Activated CD4-positive, alpha-beta T cell treated with anti-CD3 and anti-CD28 coated beads, Interleukin-2, amount 50 U/mL, for 24 hours (primary cell): ENCODE measurements at regions not wholly inside any gene's neighbourhood (a gene's known extent, or its start where the extent isn't known, plus 50 kb on each side); places are given as distances from the start of the nearest gene placed in this dataset.

Experiments used
- DNase-seq, 2 donors: peaks; one replicate each; pipeline ENCODE4 v3.0.0-alpha.2; 2020; ENCODE audit warnings: low read depth in 1 of 2, low spot score in 1 of 2

DNA sequence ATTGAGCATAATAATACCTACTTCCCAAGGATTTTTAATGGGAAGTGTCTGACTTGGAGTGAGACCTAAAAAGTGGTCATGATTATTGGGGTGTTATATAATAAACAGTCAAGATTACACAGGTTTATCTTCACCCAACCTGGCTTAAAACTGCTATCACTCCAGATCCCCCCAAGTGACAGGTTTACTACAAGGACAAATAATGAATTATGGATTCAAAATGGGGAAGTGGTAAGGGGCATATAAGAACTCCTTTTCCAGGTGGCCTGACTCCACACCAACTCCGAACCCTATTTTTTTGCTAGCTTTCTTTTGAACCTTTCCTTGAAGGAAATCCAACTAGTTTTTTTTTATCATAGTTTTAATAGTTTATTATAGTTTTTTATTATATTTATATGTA lies 663.0 kb upstream of the FANCL start:
- DNase-seq = no peak

DNA sequence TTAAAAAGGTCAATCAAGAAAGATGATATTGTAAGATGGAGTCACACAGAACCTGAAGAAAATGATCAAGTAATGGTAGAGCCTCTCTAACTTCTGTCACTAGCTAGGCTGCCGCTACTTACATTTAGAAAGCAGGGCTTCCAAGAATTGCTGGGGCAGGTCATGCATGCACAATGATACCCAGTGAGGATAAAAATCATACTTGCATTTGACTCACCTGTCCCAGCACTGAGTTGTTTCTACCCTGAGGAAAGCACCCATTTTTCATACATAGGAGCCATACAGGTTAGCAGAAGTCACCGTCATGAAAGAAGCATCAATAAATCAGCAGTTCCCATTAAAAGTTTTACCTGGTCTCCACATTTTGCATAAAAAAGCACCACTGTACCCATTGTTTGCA lies 662.3 kb upstream of the FANCL start:
- no peak for DNase-seq

DNA sequence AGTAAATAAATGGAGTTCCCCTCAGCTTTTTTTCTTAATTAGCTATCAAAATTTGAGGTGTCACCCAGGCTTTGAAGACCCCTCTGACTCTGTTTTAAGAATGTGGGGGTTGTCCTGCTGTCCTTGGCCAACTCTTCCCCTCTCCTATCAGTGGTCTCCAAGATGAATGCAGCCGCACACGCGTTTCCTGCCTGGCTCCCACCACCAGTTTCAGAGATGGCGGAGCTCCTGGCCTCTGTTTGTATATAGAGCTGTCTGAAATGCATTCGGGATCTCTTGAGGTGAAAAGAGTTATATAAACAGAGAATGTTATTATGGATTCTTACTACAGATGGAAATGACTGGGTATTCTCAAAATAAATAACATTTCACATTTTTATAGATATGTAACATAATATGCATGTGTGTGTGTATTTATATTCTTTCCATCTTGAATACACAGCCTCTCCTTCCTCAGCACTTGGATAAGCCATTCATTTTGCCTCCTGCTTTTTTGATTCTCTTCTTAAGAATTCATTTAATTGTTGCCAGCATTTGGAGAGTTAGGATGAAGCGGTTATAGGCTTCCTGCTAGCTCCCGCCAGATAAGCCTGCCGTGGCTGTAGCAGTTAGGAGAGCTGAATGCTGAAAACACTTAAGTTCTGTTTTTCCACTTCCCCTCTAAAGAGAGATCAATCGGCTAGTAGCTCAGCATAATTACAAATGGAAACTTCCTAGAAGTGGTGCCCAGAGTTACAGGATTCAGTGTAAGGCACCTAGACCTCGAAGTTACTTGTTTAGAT lies 659.3 kb upstream of the FANCL start:
- DNase-seq = no peak

DNA sequence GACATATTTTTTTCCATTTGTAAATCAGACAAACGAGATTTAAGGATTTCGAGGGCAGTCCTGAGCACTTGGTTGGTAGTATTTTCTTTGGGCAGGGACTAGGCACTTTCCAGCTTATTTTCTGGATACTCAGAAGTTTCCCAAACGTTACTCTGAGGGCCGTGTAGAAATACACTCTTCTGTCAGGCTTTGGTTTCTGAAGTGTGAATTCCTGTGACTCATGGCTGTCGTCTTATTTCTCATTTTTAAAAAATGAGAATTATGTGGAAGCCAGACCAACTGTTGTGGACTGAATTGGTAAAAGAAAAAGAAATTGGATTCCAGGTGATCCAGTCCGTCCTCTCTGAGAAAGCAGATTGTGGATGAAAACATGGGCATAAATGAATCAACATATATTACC lies 658.6 kb upstream of the FANCL start:
- DNase-seq = no peak

DNA sequence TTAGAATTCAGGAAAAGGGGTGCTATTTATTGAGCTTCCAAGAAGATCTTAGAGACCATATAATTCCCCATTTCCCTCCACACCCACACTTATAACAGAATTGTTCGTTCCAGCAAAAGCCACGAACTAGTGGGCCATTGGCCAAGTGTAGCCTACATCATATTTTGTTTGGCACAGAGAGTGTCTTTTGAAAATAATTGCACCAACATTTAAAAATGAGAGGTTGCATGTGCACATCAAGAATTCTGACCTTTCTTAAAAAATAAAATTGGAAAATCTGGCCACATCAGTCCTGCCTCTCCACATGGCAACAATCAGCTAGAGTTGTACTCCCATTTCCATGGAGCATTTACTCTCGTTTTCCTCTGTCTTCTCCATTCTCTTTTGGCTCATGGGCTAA lies 655.5 kb upstream of the FANCL start:
- DNase-seq = no peak

DNA sequence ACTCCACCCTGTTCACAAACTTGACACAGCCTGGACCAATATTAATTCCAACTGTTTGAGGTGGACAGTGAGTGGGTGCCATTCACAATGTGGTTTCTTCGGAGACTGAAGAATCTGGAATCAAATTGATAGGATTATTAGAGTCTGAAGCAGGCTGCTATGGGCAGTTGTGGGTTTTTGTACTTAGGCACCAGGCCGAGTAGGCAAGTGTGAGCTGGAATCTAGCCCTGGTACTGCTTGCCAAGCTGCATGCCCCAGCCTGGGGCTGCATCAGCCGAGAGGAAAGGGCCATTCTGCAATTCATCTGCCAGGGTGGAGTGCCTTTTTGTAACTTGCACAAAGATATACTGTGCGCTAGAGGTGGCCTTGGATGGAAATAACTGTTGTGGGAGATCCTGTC lies 654.7 kb upstream of the FANCL start:
- no peak for DNase-seq

DNA sequence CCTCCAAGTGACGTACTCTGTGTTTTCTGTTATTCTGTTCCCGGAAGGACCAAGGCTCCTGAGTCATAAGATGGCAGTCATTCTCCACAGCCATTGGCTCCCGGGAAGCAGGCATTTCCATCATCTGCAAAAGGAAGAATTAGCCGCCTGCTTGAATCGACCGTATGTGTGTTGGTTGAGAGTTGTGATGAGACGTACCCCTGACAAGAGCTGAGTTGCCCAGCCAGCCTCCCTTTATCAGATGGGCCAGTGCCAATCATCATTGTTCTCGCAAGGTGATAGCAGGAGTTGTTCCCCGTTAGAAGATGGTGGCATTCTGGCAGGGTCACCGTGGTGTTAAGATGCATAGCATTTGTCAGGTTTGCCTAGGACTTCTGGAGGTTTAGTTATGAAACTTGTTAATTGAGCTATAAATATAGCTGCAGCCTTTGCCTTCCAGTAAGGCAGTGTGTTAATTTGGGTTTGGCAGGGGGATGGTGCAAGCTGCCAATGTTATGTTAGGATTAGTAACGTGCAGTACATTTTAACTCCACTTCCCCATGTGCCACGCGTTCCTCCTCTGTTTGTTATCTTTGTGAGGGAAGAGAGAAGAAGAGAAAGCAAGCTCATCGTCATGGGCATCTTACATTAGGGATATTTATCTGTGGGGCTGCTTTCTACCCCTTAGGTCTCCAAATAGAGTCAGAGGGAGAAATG lies 652.7 kb upstream of the FANCL start:
- DNase-seq = no peak

DNA sequence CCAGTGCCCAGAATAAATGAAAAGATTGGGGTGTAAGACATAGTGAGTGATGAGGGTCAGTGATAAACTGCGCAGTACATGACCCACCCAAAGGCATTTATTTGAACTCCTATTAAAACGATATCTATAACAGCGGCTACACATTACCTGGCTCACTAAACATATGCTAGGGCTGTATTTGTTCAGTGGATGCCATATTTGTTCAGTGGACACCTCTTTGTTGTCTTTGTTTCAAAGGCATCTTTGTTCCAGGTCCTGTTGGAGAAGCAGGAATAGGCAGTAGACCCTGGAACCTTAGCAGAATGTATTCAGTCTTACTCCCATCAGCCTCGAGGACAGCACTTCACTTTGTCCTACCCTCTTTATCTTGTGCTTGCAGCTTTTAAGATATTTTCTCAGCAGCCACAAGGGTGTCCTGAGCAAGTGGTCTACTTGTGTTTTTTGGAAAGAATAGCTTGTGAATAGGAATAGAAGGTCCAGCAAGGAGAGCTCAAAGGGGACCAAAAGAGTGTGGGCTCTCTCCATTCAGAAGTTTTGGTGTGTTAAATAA lies 650.8 kb upstream of the FANCL start:
- DNase-seq = no peak

DNA sequence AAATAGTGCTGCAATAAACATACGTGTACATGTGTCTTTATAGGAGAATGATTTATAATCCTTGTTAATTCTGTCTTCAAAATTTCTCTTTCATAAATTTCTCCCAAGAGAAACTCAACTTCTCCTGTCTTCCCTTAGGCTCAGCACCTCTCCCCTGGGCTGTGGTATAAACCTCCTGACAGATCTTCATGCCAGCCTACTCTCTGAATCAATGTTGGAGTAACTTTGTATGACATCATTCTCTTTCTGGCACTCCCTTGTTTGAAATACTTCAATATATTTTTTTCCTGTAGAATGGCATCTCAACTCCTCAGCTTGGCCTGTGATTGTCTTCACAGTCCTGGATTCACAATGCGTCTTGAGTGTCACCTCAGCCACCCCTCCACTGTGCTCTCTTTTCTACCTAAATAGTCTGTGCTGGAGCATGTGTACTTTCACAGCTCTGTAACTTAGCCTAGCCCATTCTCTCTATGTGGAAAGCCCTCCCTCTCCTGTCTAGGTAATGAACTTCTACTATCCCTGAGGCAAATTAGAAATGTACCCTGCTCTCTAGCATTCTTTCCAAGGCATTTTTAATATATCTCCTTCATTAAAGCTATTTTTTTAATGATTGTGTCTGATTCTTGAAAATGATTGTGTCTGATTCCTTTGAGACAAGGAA lies 649.9 kb upstream of the FANCL start:
- DNase-seq = no peak

DNA sequence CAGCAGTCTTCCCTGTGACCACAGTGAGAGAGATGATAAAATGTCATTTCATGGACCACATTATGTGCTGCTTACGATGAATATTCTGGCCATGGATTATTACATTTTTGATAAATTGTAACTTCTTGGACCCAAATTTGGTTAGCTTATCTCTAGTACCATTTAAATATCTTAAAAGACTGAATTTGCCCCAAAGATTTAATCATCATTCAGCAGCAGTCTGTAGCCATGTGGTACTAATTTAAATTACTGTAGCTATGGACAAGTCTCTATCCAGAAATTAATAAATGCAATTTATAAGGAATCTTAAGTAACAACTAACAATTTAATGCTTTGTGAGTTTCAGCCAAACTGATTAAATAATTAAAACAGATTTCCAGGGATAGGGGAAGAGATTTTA lies 644.9 kb upstream of the FANCL start:
- no peak for DNase-seq

DNA sequence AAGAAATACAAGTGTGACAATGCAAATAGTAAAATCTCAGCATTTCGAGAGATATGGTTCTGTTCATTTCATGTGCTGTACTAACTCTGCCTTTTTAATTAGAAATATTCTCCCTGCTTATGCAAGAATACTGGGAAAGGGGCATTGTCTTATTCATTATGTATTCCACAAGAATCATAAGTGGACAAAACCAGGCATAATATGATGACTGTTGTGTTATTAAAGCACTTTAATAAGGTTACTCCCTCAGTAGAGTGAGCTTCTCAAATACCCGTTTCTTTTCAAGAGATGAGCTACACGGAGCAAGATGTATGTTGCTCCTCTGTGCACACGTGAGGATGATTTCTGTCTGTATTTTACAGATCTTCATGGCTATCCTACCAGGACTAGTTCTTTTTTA lies 638.7 kb upstream of the FANCL start:
- DNase-seq = no peak

DNA sequence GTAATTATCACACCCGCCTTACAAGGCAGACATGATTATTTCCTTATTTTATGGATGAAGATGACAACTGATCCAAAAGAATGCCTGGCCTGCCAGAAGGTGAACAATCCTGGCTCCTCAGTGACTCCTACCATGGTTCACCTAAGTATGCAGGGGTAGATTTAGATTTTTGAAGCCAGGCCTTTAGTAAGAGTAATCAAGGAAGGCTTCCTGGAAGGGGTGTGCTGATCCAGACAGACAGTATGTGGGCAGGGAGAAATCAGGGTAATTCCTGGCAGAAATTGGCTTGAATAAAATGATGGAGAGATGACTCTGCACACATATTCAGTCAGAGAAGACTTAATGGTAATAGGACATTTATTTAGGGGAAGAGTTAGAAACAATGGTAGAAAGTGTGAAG lies 637.7 kb upstream of the FANCL start:
- DNase-seq = no peak

DNA sequence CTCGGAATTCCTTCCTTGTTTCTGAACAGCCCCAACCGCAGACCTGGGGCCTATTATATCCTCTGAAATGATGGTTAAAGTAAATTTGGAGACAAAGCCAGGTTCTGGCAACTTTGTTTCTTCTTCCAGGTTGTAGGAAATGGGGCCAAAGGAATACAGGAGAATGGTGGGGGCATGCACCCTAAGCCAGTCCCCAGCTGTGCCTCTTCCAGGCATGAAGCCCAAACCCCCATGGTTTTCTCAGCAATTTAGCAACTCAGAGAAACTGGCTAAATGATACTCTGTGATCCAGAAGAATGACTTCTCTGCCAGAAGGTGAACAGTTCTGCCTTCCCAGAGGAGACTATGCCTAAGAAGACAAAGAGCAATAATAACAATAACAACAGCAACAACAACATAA lies 635.0 kb upstream of the FANCL start:
- no peak for DNase-seq

DNA sequence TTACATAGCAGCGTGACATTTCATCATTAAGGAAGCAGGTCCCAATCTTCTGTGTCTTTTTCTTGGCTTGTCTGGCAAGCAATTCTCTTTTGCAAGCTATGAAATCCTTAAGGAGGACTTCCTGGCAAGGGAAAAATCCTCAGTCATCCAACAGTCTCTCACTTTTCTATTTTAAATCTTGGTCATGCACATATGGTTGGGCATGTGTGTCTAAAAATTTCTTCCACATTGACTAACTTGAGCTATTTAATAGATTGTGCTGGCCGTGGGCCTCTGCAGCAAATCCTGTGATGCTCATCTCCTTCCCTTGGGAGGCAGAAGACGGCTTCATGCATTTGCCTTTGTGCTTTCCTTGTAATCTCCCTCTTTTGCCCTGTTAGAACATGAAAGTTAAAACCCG lies 634.3 kb upstream of the FANCL start:
- no peak for DNase-seq

DNA sequence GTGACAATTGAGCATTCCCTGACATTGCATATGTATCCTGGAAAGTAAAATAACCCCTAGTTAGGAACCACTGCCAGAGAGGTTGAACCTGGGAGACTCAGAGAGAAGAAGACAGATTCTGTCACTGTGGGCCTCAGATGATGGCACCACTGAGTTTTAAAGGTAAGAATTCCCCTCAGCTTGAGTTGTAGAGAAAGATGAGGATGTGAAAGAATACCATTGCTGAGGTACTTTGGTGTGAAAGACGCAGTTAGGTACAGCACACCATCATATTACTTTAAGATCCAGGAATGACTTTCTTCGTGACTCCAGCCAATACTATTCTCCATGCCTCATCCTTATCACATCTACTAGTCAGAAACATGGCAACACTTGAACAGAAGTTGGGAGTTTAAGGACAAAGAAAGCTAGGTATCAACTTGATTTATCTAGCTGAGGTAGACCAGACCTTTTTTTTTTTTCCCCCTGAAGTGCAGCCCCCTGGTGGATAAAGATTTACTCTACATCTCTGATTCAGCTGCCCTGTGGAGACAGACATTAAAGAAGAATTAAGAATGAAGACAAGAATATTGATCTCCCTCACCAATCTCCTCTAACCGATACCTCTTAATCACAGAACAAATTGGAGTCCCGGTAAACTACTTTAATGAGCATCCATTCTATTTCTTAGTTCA lies 630.5 kb upstream of the FANCL start:
- no peak for DNase-seq

DNA sequence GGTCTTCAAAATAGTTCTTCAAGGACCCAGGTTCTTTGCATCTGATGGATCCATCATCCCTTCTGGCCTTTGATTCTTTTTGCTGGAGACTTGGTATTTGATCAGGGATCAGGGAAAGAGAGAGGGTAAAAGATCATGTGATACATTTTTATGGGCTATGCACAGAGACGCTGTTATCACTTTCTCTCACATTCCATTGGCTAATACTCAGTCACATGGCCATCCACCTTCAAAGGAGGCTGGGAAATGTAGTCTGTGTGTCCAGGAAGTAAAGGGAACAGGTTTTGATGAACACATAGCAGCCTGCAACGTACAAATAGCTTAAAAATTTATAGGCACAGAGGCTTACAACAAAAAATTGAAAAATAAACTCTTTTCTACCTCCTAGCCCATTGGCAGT lies 629.6 kb upstream of the FANCL start:
- no peak for DNase-seq

DNA sequence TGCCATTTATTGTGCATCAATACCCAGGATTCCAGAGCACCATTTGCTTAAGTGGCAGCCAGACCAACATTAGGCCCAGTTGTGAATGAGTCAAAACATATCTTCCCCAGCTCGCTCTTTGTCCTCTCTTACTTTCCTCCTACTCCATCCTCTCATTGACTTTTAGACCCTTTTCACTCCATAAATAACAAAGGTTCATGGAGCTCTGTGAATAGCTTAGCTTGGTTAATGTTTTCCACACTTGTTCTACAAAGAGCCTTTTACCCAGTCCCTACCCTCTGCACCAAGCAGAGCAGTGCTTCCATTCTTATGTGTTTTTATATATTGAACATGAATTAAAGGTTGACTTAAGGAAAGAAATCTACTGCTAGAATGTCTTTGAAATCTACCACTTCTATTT lies 625.8 kb upstream of the FANCL start:
- DNase-seq = no peak

DNA sequence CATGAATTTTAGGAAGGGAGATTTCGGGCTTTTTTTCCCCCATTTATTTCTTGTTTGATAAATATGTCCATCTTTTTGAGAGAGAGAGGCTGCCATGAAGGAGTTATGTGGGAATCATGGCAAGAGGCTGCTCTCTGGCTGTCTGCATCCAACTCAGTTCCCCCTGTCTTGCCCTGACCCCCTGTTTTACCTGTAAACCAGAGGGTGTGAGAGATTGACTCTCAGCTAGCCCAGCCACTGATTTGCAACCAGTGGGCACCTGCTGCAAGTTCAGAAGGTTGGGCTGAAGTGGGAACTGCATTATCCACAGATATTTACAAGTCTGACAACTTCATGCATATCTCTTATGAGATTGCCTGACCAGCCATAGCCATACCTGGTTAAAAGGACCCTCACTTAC lies 625.4 kb upstream of the FANCL start:
- no peak for DNase-seq

DNA sequence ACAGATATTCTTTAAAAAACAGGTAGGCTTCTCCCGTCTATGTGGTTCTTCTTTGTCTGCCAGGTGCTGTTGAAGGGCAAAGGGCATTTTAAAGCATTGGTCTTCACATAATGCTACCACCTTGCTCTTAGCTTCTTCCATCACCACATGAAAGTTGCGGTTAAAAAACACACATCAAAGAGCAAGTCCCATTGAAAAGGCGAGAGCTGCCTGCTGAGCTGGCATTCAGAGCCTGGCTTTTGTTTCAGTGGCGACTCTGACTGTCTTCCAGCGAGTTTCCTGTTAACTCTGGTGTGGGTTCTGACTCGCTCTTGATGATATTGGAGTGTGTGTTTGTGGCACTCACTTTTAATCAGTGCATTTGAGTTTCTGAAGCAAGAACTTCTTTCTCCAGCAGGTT lies 624.9 kb upstream of the FANCL start:
- DNase-seq = no peak

DNA sequence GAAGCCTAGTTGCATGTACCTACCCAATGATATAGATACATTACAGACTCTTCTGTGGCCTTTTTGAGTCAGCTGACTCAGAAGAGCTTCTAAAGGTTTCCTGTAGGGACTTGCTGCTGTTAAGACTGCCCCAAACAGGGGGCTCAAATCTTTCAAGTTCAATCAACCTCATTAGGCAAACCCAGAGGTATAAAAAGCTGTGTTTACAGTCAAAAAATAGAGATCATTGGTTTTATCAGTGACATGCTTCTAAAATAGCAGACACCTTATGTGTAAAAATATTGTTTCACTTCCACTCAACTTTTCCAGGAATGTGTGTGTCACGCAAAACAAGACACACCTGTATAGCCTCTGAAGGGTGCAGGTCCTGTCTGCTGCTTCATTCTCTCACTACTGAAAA lies 624.3 kb upstream of the FANCL start:
- DNase-seq = no peak

DNA sequence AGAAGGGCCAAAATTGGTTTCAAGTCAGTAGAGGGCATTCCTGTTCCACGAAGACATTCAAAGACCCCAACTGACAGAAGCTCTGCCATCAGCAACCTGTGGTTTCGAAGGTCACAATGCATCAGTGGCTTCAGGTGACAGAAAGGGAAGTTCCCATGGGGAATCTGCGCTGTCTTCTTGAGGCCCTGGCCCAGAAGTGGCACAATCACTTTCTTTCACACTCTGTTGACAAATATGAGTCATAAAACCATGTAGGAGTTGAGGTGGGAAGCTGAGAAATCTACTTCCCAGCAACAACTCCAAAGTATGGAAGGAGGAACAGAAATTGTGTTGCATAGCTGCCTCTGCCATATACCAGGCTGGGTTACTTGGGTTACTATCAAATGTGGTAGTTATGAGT lies 621.1 kb upstream of the FANCL start:
- no peak for DNase-seq

DNA sequence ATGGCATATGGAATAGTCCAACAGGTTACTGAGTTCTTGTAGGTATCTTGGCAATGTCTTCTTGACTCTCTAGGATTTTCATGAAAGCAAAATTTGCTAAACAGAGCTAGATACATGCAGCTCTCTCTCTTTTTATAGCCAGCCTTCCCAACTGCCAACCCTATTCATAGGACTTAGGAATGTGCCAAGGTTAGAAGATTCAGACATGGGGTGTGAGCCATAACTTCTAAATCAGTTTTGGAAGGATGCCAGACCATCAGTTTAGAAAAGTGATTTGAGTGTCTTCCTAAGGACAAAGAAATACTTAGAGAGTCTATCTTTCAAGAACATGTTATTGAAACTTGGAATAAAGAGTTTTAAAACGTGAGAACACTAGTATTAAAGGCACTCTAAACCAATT lies 619.5 kb upstream of the FANCL start:
- DNase-seq = no peak
